ENCODE measurements at regions not wholly inside any gene's neighbourhood (a gene's known extent, or its start where the extent isn't known, plus 50 kb on each side); places are given as distances from the start of the nearest gene placed in this dataset.

GRCh38 chr4:111652236-111652635, 493.0 kb upstream of the FAM241A start:
- Histone ChIP-seq H4K5ac (ENCODE audit: low read depth, low read length) (no peak overlapping the region), H3K56ac (ENCODE audit: extremely low read depth, insufficient read depth, low read length) (no peak overlapping the region), H3K9me3 (ENCODE audit: control insufficient read depth, insufficient read depth, low read length) (no peaks in the 10 kb centered on the region), H2BK20ac (ENCODE audit: low read depth, low read length) (no peak overlapping the region), H4K91ac (ENCODE audit: insufficient read depth, low read depth, low read length) (no peak overlapping the region), H4K20me1 (ENCODE audit: insufficient read depth, low read length) (no peaks in the 10 kb centered on the region), H3K9ac (ENCODE audit: low read depth, low read length) (no peak overlapping the region), H3K4me1 (ENCODE audit: control insufficient read depth, insufficient read depth, low read length) (no peaks in the 10 kb centered on the region), H2AFZ (replicated peaks; ENCODE audit: low read length, poor library complexity) (no peak overlapping the region), H4K8ac (ENCODE audit: low read depth in 2 of 2, low read length in 2 of 2) (no peak overlapping the region), H3K4me3 (ENCODE audit: insufficient read depth, low read depth, low read length) (no peak overlapping the region), H2BK5ac (ENCODE audit: low read depth, low read length, poor library complexity, severe bottlenecking) (no peak overlapping the region), H3K4me2 (ENCODE audit: low read depth, low read length) (no peak overlapping the region), H3K9me1 (ENCODE audit: insufficient read depth, low read length) (no peaks in the 10 kb centered on the region), H3K18ac (ENCODE audit: low read depth, low read length) (no peak overlapping the region), H3K79me1 (ENCODE audit: low read depth in 1 of 2, low read length in 2 of 2) (no peaks in the 10 kb centered on the region), H3K23ac (ENCODE audit: low read depth, low read length) (no peak overlapping the region), H2BK15ac (ENCODE audit: low read depth, low read length) (no peak overlapping the region), H3K27ac (ENCODE audit: insufficient read depth, low read length) (no peak overlapping the region), H3K14ac (replicated peaks; ENCODE audit: low read depth, low read length) (no peak overlapping the region), H3K4ac (ENCODE audit: low read depth, low read length) (no peak overlapping the region), H2AK9ac (replicated peaks; ENCODE audit: low read depth, low read length, poor library complexity) (no peak overlapping the region), H3K27me3 (ENCODE audit: control insufficient read depth, insufficient read depth, low read length) (peaks cover 1% of the 10 kb centered on the region; the same call in 1 of the 2 replicates), H2AK5ac (ENCODE audit: low read depth, low read length) (no peak overlapping the region), H2BK120ac (ENCODE audit: low read depth, low read length) (no peak overlapping the region), H3K36me3 (ENCODE audit: control insufficient read depth, insufficient read depth, low read length) (no peaks in the 10 kb centered on the region)
- intact Hi-C loops (cut with micrococcal nuclease): no loop called here
- DNase-seq (no peak), ATAC-seq (ENCODE audit: low read depth) (no peak)
- CTCF ChIA-PET: interaction anchor here (1.8 kb wide), 1 partner anchor 11 kb away, joined by 4 read pairs; no protein-coding TSS in a partner anchor
- in situ Hi-C loops (cut with MboI; ENCODE audit: low sequenced_read_pairs): no loop called here
- no TSS peak for BruUV-seq (replicated peaks)
- no peak for TF ChIP-seq RAD21 (IDR thresholded peaks at IDR 0.05; ENCODE audit: low read length)
- TF ChIP-seq MAFK (IDR thresholded peaks at IDR 0.05; ENCODE audit: low read depth, low read length): no peak
- no peak for TF ChIP-seq CEBPB (IDR thresholded peaks at IDR 0.05; ENCODE audit: low read depth, low read length)
- no peak for TF ChIP-seq POLR2A (IDR thresholded peaks at IDR 0.05; ENCODE audit: low read depth, low read length)
- no peak for TF ChIP-seq ELK1 (IDR thresholded peaks at IDR 0.05; ENCODE audit: borderline replicate concordance, low read depth, low read length)
- TF ChIP-seq RCOR1 (IDR thresholded peaks at IDR 0.05; ENCODE audit: insufficient replicate concordance, low read length): no peak
- TF ChIP-seq FOS (IDR thresholded peaks at IDR 0.05; ENCODE audit: low read depth, low read length): no peak
- no peak for TF ChIP-seq USF2 (IDR thresholded peaks at IDR 0.05; ENCODE audit: low read depth, low read length)
- no peak for TF ChIP-seq NFE2L2 (IDR thresholded peaks at IDR 0.05; ENCODE audit: low read depth, low read length)
- TF ChIP-seq RFX5 (IDR thresholded peaks at IDR 0.05; ENCODE audit: low read depth, low read length): no peak
- no peak for TF ChIP-seq MXI1 (IDR thresholded peaks at IDR 0.05; ENCODE audit: borderline replicate concordance, low read depth, low read length)
- no peak for TF ChIP-seq BHLHE40 (IDR thresholded peaks at IDR 0.05; ENCODE audit: low read depth, low read length)
- TF ChIP-seq CHD1 (IDR thresholded peaks at IDR 0.05; ENCODE audit: low read depth, low read length): no peak
- TF ChIP-seq SMC3 (IDR thresholded peaks at IDR 0.05; ENCODE audit: low read depth, low read length): no peak
- no peak for TF ChIP-seq CTCF (conservative IDR thresholded peaks at IDR 0.05; ENCODE audit: low read depth, low read length)
- TF ChIP-seq MAZ (IDR thresholded peaks at IDR 0.05; ENCODE audit: borderline replicate concordance, low read depth, low read length): no peak
- POLR2A ChIA-PET (ENCODE audit: unreplicated experiment): no interaction called here
- dilution Hi-C loops (cut with HindIII; ENCODE audit: low sequenced_read_pairs, unreplicated experiment): no loop called here
- WGBS, 2 experiments (ENCODE audit: extremely low coverage in 2 of 2, insufficient read length in 1 of 2): no CpG with 5 or more reads among the region's 5 CpGs

Data from IMR-90 (cell line).